Erythroblast (primary cell): ENCODE measurements at regions not wholly inside any gene's neighbourhood (a gene's known extent, or its start where the extent isn't known, plus 50 kb on each side); places are given as distances from the start of the nearest gene placed in this dataset.

Experiments used
- DNase-seq, 2 experiments: peaks; one replicate each; lab custom pipeline; 2025; lab: John Stamatoyannopoulos, UW
- GATA1 ChIP-seq: IDR thresholded peaks from 2 replicates; pipeline ENCODE4 v1.6.1; 2011; ENCODE audit warnings: low read depth, mild to moderate bottlenecking, control low read depth, low read length, moderate library complexity
- POLR2A ChIP-seq: IDR thresholded peaks from 2 replicates; pipeline ENCODE4 v1.6.1; 2011; ENCODE audit warnings: mild to moderate bottlenecking, low read length

DNA sequence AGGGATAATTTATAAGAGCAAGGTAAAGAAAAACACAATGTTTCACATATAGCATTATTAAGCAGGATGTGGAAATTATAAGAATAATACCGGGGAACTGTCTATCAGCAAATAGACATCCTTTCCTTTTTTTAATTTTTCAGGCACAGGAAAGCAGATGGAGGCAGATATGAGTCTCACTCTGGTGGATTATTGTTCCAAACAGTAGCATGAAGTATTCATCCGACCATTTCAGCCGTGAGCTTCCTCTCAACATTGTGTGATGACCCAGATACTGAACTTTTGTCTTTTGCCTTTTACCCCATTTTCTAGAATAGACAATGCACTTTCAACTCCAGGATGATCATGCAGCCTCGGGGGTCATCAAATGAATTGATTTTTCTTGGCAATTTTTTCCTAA, 599.8 kb downstream of the ADGRL2 start:
- no peak for DNase-seq
- no peak for TF ChIP-seq POLR2A
- no peak for TF ChIP-seq GATA1

DNA sequence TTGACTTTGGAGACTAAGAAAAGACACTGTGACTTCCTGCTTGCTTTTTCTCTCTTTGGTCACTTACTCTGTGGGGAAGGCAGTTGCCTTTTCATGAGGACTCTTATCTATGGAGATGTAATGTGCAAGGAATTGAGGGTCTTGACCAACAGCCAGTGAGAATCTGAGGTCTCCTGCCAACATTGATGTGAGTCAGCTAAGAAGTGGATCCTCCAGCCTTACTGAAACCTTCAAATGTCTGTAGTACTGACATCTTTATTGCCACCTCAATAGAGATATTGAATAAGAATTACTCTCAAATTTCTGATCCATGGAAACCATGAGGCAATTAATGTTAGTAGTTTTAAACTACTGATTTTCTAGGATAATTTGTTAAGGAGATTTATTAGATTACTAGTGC, 598.4 kb downstream of the ADGRL2 start:
- TF ChIP-seq GATA1 (no peak), POLR2A (no peak)
- DNase-seq = no peak

DNA sequence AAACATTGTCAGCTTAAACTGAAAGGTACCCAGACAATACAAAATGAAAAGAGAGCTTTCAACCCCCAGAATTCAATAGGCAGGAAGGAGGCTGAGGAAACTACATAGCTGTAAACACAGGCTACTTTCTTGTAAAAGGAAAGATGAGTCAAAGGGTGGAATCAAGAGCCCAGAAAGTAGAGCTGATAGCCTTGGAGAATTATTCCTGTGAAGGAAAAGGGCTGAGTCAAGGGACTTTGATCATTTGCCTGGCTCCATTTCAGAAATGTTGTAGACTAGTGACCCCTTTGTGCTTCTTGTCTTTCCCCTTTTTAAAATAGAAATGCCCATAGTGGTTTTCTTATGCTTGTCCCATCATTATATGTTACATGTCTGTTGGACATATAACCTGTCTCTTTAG, 597.6 kb downstream of the ADGRL2 start:
- DNase-seq = no peak
- TF ChIP-seq GATA1 (no peak), POLR2A (no peak)

DNA sequence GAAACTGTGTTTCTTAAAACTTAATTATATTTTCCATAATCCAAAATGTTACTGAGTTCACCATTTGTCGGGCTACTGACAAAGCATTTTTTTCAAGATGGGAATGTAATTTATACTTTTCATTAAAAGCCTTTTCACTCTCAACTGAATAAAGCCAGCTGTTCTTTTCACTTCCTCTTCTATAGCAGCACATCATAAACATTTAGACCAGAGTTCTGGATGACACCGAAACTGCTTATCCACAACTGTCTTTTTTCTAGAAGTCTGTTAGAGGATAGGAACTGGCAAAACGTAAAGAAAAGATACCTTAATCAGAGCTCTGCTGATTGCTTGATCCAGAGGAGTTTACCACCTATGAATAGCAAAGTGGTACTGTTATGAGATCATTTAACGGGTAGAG, 594.7 kb downstream of the ADGRL2 start:
- no peak for DNase-seq
- TF ChIP-seq GATA1 (no peak), POLR2A (no peak)

DNA sequence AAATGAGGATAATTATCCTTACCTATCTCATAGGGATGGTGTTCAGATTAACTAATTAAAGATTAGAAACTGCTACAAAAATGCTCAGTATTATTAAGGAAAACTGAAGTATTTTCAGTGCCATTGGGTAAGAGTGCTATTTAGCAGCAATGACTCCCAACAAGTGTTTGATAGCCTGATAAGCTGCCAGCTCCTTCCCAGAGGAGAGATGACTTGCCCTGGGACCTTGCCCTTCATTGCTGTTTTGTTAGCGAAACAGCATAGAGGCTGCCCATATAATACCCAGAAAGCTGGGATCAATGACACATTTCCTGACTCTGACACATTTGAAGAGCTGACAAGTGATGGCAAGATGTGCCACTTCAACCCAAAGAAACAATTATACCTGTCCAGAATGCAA, 592.2 kb downstream of the ADGRL2 start:
- TF ChIP-seq POLR2A (no peak), GATA1 (no peak)

DNA sequence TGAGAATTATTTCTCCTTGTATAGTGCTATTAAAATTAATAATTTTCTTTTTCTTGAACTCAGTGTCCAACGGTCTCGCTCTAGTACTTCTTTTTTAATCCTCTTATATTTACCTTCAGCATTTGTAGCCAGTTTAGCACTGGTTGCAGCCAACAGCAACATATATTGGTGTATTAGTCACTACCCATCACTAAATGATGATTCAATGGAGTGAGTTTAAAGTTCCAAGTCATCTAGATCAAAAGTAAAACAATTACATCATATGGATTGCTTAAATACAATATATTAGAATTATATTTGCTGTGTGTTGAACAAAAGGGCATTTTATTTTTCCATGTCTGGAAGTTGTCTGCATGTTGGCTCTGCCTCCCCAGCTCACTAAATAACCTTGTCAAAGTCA, 591.8 kb downstream of the ADGRL2 start:
- TF ChIP-seq GATA1 = no peak
- TF ChIP-seq POLR2A = no peak
- no peak for DNase-seq

More for the DNA sequence above, 592.2 kb downstream of the ADGRL2 start:
- DNase-seq = no peak

DNA sequence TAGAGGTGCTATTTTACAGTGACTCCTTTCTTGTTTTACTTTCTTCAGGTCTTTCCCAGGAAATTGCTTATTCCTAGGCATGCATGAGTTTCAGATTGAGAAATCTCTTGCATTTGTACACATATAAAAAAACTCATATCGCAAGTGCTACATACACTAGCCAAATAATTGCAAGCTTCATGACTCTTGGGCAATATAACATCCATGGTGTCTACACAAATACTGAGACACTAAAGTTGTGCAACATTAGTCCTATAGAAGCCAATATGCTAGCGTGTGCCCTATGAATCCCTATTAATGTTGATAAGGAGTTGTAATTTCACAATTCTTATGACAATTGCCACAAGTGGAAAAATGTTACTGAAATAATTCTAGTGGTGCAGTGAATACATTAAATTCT, 591.0 kb downstream of the ADGRL2 start:
- TF ChIP-seq GATA1 (no peak), POLR2A (no peak)
- no peak for DNase-seq

DNA sequence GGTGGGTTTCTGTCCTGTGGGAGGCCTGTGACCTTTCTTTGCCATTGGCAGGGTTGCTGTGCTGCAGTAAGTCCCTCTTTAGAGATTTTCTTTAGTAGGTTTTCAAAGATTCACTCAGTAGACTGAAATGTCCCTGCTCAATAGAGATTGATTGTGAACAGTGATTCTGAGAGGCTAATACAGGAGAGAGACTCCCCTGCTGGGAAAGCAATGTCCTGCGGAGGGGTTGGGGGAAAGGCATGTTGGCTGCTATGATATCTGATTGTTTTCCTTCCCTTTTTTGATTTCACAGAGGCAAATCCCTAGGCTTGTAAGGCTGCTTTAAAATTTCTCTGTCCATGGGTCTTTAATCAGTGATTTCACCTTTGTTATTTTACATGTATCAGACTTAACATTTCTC, 589.9 kb downstream of the ADGRL2 start:
- DNase-seq = no peak
- TF ChIP-seq GATA1 (no peak), POLR2A (no peak)

DNA sequence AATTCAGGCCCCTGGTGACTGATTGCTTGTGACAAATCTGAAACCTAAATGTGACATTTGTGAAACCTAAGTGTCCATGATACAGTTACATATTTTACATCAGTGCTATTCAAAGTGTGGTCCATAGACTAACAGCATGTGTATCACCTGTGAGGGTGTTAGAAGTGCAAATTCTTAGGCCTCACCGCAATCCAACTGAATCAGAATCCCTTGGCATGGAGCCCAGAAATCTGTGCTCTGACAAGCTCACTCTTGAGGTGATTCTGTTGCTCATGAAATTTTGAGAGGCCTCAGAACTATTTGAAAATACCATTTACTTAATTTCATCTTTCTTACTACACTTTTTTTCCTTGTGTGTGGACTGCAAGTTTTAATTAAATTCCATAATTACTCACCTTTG, 587.9 kb downstream of the ADGRL2 start:
- no peak for TF ChIP-seq GATA1
- TF ChIP-seq POLR2A = no peak
- DNase-seq = no peak

DNA sequence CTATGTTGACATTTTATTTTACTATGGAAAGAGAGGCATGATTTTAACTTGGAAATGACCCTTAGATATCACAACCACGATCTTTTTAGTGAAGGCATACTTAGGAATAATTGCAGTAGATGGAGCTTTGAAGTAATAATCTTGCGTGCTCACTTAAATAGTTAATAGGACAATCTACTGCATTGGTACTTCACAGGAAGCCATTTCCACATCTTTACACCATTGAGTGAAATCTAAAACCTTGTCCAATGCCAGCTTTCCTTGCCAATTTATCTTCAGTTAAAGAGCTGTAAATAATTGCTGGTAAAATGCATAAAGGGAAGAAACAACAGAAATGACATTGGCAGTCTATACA, 586.3 kb downstream of the ADGRL2 start:
- TF ChIP-seq POLR2A = no peak
- no peak for TF ChIP-seq GATA1
- DNase-seq = no peak

DNA sequence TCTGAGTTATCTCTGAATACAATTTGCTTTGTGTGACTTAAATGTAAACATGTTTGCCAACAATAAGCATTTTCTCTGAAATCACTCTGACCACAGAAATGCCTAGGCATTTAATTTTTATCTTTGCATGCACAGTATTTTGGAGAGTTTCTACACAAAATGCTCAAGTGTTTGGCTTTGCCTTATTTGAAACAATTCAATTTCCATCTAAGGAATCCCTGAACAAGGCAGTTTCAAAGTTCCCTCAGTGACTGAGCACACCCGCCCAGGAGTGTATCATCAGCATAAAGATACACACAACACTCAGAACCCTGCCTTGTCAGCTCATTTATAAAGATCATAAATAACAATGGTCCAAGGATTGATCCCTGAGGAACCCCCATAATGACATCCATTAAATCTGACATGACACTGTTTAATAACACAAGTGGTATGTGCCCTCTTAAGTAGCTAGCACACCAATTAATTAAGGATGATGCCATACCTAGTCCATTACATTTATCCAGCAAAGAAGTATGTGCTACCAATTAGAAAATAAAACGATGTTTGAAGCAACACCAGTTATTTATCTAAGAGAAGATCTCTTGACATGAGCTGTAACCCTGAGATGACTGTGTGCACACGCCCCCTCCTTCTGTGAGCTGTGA, 585.8 kb downstream of the ADGRL2 start:
- TF ChIP-seq GATA1 (no peak), POLR2A (no peak)
- no peak for DNase-seq

DNA sequence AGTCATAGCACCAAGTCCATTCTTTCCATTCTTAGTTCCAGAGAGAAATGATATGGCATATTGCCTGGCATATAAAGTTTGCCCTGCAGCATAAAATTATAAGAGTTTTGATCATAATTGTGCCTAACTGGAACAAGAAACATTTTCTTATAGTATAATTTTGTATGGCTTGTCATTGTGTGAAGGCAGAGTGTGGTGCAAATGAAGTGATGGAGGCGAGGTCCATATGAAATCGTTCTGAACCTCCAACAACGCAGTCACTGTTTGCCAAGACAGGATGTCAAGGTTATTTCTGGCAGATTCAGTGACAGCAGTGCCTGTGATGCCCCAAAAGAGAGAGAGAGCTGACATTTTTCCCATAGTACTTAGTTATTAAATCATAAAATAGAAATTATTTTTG, 584.0 kb downstream of the ADGRL2 start:
- DNase-seq = no peak
- TF ChIP-seq POLR2A (no peak), GATA1 (no peak)

DNA sequence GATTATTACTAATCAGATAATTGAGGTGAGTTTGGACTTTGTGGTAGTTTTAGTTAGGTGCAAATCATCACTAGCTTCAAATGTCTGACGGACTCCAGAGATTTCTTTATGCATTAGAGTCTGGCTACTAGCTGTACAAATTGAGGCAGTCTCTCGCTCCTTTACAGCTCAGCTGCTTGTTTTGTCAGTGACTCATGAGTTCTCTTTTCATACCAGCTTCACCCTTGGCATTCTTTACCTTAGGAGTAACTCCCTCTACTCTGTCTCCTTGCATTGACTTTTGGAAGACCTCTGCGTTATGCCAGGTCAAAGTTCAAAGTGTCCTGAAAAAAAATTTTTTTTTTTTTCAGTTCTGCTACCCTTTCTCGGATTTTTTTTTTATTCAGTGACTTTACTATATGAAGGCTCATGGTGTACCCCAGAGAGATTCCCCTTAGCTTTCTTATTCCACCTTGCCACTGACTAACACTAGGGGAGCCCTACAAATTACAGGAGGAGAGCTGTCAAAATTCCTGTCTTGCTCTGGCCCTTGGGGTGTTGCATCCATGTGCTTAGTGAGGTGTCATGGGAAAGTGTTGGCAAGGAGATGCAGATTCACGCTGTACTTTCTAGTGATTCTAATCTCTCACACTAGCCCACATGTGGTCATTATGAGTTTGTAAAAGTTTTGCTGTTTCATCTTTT, 576.6 kb downstream of the ADGRL2 start:
- DNase-seq = no peak
- no peak for TF ChIP-seq GATA1
- TF ChIP-seq POLR2A = no peak

DNA sequence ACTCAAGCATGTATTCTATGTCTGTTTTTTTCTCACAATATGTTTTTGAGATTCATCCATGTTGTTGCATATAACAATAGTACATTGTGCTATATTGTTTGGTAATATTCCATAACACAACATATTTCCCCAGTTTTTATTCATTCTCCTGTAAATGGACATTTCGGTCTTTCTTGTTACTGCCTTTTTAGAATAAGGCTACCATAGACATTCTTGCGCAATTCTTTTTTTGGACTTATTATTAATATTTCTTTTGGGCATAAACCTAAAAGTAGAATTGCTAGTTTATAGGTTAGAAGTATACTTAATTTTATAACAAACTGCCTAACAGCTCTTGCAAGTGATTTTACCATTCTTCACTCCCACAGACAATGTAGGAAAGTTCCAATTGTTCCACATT, 573.0 kb downstream of the ADGRL2 start:
- no peak for DNase-seq
- TF ChIP-seq GATA1 = no peak
- TF ChIP-seq POLR2A = no peak

DNA sequence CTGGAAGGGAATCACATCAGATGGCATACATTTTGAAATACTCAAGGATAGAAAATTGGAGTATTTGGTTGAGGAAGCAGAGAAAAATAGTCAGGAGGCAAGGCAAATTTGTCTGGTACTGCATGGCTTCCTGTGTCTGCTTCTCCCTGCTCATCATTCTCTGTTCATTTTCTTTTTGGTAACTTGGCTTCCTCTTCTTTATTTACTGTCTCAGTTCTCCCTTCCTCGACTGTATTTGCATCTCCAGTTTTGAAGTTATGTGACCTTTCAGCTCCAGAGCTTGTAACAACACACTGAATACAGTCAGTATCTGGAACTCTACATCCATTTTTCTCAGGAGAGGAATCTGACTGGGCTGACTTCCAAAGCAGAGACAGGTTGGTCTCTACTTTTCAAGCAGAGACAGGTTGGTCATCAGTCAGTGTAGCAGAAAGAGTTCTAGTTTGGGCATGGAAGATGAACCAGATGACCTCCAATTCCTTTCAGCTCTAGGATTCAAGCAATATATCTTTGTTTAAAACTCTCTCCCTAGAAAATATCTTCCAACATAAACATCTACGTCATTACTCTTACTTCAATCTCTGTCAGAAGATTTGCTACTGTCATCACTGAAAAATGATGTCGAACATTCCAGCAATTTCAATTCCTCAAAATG, 571.2 kb downstream of the ADGRL2 start:
- TF ChIP-seq GATA1 = no peak
- TF ChIP-seq POLR2A = no peak
- no peak for DNase-seq
